ENCODE measurements at regions not wholly inside any gene's neighbourhood (a gene's known extent, or its start where the extent isn't known, plus 50 kb on each side); places are given as distances from the start of the nearest gene placed in this dataset.

GRCh38 chr2:23114299-23114698, 270.7 kb upstream of the KLHL29 start:
- no peak for TF ChIP-seq CTCF (IDR thresholded peaks at IDR 0.05; ENCODE audit: low read depth, low read length, missing control alignments)
- no peak for DNase-seq (ENCODE audit: extremely low read depth, low read depth)
- H3K4me3 ChIP-seq (replicated peaks; ENCODE audit: low read depth, low read length) = no peak overlapping the region

DNA sequence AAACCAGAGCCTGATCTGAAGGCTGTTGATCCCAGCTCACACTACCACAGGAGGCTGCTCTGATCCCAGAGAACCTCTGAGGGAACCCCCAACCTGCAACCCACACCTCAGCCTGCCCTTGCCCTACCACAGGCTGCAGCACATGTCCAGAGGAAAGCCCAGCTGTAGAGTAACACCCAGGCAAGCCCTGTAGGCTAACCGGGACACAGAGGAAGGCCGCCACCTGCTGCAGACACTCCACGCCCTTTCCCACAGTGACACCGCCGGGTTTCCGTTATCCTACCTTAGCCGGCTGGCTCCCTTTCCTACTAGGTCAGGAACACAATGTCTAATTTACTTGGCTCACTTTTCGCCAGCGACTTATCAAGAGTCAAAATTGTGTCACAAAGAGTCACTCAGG, 266.7 kb upstream of the KLHL29 start:
- TF ChIP-seq CTCF (IDR thresholded peaks at IDR 0.05; ENCODE audit: low read depth, low read length, missing control alignments) = no peak
- no peak overlapping the region for H3K4me3 ChIP-seq (replicated peaks; ENCODE audit: low read depth, low read length)
- no peak for DNase-seq (ENCODE audit: extremely low read depth, low read depth)

- DNase-seq (ENCODE audit: extremely low read depth, low read depth) = no peak
- H3K4me3 ChIP-seq (replicated peaks; ENCODE audit: low read depth, low read length) = no peak overlapping the region
Measured at GRCh38 chr2:23118894-23119293, 266.1 kb upstream of the KLHL29 start.

DNA sequence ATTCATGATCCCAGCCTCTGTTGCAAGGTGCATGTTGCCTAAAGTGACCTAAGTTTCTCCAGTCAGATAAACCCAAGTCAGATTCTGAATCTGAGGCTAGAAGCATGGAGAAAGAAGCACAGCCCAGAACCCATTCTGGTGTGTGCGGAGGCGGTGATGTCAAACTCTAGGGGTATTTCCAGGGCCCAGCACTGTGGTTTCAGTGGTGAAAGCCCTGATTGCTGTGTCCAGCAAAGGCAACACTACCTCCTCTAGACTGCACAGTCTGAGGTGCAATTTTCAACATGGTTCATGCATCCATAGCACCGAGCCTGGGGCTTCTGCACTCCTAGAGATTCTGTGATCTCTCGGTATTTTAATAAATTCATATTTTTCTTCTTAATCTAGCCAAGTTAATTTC, 264.8 kb upstream of the KLHL29 start:
- no peak overlapping the region for H3K4me3 ChIP-seq (replicated peaks; ENCODE audit: low read depth, low read length)
- TF ChIP-seq CTCF (IDR thresholded peaks at IDR 0.05; ENCODE audit: low read depth, low read length, missing control alignments) = no peak
- DNase-seq (ENCODE audit: extremely low read depth, low read depth) = no peak

More at GRCh38 chr2:23118894-23119293, 266.1 kb upstream of the KLHL29 start:
- TF ChIP-seq CTCF (IDR thresholded peaks at IDR 0.05; ENCODE audit: low read depth, low read length, missing control alignments) = no peak

GRCh38 chr2:23121968-23122648, 262.9 kb upstream of the KLHL29 start:
- DNase-seq (ENCODE audit: extremely low read depth, low read depth) = no peak
- TF ChIP-seq CTCF (IDR thresholded peaks at IDR 0.05; ENCODE audit: low read depth, low read length, missing control alignments) = no peak
- H3K4me3 ChIP-seq (replicated peaks; ENCODE audit: low read depth, low read length) = no peak overlapping the region

DNA sequence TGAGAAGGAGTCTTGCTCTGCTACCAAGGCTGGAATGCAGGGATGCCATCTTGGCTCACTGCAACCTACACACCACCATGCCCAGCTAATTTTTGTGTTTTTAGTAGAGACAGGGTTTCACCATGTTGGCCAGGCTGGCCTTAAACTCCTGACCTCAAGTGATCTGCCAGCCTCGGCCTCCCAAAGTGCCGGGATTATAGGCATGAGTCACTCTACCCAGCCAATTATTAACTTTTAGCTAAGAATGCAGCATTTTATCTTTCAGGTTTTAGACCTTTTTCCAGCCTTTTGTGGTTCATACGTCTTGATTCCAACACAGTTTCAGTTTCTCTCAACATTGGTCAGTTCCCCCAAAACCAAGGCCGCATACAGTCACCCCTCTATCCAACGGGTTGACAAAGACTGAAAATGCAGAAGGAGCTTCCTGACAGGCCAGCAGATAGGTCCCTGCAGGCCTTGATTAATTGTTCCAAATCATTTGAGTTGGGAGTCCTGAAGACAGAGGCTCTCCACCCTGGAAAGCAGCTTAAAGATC, 262.2 kb upstream of the KLHL29 start:
- no peak overlapping the region for H3K4me3 ChIP-seq (replicated peaks; ENCODE audit: low read depth, low read length)
- no peak for DNase-seq (ENCODE audit: extremely low read depth, low read depth)
- TF ChIP-seq CTCF (IDR thresholded peaks at IDR 0.05; ENCODE audit: low read depth, low read length, missing control alignments) = no peak

- TF ChIP-seq CTCF (IDR thresholded peaks at IDR 0.05; ENCODE audit: low read depth, low read length, missing control alignments) = no peak
- DNase-seq (ENCODE audit: extremely low read depth, low read depth) = no peak
- H3K4me3 ChIP-seq (replicated peaks; ENCODE audit: low read depth, low read length) = no peak overlapping the region
Measured at GRCh38 chr2:23123686-23124085, 261.3 kb upstream of the KLHL29 start.

Data from HFF-Myc (cell line).